Skeletal muscle tissue (tissue), 3 donors: ENCODE measurements at regions not wholly inside any gene's neighbourhood (a gene's known extent, or its start where the extent isn't known, plus 50 kb on each side); places are given as distances from the start of the nearest gene placed in this dataset.
"Not testable (repeated sequence)": the region's sequence is repeated elsewhere in the genome, so short reads cannot be mapped to it uniquely, and the experiment has no call there.

Experiments used
- H3K27ac ChIP-seq: one replicate; pipeline ENCODE4 v1.7.0; 2013; ENCODE audit warnings: mild to moderate bottlenecking, low read depth, low read length, inconsistent platforms
- H3K27me3 ChIP-seq, 3 donors: one replicate each; pipeline ENCODE4 v1.7.0; 2013; ENCODE audit warnings: low read length in 3 of 3; ENCODE audit not compliant: control insufficient read depth in 3 of 3, insufficient read depth in 3 of 3
- H3K36me3 ChIP-seq, 3 donors: one replicate each; pipeline ENCODE4 v1.7.0; 2013; ENCODE audit warnings: low read length in 3 of 3; ENCODE audit not compliant: control insufficient read depth in 3 of 3, insufficient read depth in 3 of 3
- H3K4me1 ChIP-seq, 3 donors: one replicate each; pipeline ENCODE4 v1.7.0; 2013; ENCODE audit warnings: low read length in 3 of 3, mild to moderate bottlenecking in 3 of 3; ENCODE audit not compliant: control insufficient read depth in 3 of 3, insufficient read depth in 3 of 3
- H3K4me3 ChIP-seq, 3 donors: one replicate each; pipeline ENCODE4 v1.7.0; 2013; ENCODE audit warnings: low read length in 3 of 3
- H3K9ac ChIP-seq, 3 donors: one replicate each; pipeline ENCODE4 v1.7.0; 2013; ENCODE audit warnings: low read length in 3 of 3, mild to moderate bottlenecking in 3 of 3, moderate library complexity in 2 of 3, low read depth in 1 of 3
- H3K9me3 ChIP-seq, 3 donors: one replicate each; pipeline ENCODE4 v1.7.0; 2013; ENCODE audit warnings: low read length in 3 of 3; ENCODE audit not compliant: control insufficient read depth in 3 of 3
- donor health status: Osteomylitis.

- H3K27me3 ChIP-seq: peaks cover 0 to 4% (median 0%) of the 10 kb centered on the region in 3 donors
- no peak overlapping the region for H3K4me3 ChIP-seq
- H3K36me3 ChIP-seq: no peaks in the 10 kb centered on the region
- H3K9me3 ChIP-seq: no peaks in the 10 kb centered on the region
- no peak overlapping the region for H3K27ac ChIP-seq
- H3K9ac ChIP-seq: no peak overlapping the region
- no peaks in the 10 kb centered on the region for H3K4me1 ChIP-seq
Observed at GRCh38 chr11:36746886-36747710, 149.1 kb upstream of the RAG2 start.

GRCh38 chr11:36744375-36745168 lies 146.5 kb upstream of the RAG2 start:
- no peaks in the 10 kb centered on the region for H3K9me3 ChIP-seq
- H3K36me3 ChIP-seq: no peaks in the 10 kb centered on the region
- H3K4me1 ChIP-seq: no peaks in the 10 kb centered on the region
- H3K27ac ChIP-seq: no peak overlapping the region
- H3K27me3 ChIP-seq: peaks cover 0 to 4% (median 0%) of the 10 kb centered on the region in 3 donors
- no peak overlapping the region for H3K4me3 ChIP-seq
- no peak overlapping the region for H3K9ac ChIP-seq

DNA sequence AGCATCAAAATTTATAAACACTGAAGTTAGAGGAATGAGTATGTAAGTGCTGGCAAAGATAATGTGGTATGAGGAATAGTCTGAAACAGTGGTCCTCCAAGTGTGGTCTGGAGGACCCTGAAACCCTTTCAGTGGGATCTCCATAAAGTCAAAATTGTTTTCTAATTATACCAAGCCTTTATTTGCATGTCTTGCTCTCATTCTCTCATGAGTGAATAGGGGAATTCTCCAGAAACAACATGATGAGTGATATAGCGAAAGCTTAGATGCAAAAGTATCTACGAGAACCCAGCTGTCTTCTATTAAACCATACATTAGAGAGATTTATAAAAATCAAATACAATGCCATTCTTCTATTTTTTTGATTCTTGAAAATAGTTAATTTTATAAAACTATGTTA lies 145.0 kb upstream of the RAG2 start:
- no peak overlapping the region for H3K27ac ChIP-seq
- no peaks in the 10 kb centered on the region for H3K4me1 ChIP-seq
- H3K9me3 ChIP-seq: no peaks in the 10 kb centered on the region
- H3K4me3 ChIP-seq: no peak overlapping the region
- H3K27me3 ChIP-seq: peaks cover 0 to 1% (median 0%) of the 10 kb centered on the region in 3 donors
- H3K9ac ChIP-seq: no peak overlapping the region
- H3K36me3 ChIP-seq: no peaks in the 10 kb centered on the region

DNA sequence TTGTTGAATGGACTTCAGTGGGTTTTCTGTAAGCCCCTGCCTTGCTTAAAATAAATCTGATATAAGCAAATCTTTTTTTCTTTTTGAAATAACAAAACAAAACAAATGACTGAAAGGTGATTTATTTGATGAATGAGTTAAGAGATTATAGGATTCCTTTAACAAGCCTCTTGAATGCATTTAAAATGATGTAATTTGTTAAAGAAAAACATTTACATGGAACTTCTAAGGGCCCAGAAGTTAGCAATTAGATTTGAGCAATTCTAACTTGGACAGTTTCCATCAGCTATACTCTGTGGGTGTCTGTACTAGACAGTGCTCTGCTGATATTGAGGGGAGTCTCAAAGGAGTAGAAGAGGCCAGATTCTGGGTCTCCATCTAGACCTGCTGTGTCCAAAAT lies 143.5 kb upstream of the RAG2 start:
- Histone ChIP-seq H3K36me3 (no peaks in the 10 kb centered on the region), H3K27me3 (no peaks in the 10 kb centered on the region), H3K4me1 (no peaks in the 10 kb centered on the region), H3K9ac (no peak overlapping the region), H3K9me3 (no peaks in the 10 kb centered on the region), H3K4me3 (no peak overlapping the region), H3K27ac (no peak overlapping the region)

- H3K9me3 ChIP-seq: no peaks in the 10 kb centered on the region
- H3K27me3 ChIP-seq: no peaks in the 10 kb centered on the region
- H3K9ac ChIP-seq: no peak overlapping the region
- H3K4me1 ChIP-seq: no peaks in the 10 kb centered on the region
- H3K36me3 ChIP-seq: no peaks in the 10 kb centered on the region
- no peak overlapping the region for H3K4me3 ChIP-seq
- H3K27ac ChIP-seq: no peak overlapping the region
Observed at GRCh38 chr11:36738292-36738861, 140.3 kb upstream of the RAG2 start.

- H3K4me3 ChIP-seq: no peak overlapping the region
- no peaks in the 10 kb centered on the region for H3K36me3 ChIP-seq
- H3K9me3 ChIP-seq: no peaks in the 10 kb centered on the region
- no peak overlapping the region for H3K27ac ChIP-seq
- no peaks in the 10 kb centered on the region for H3K4me1 ChIP-seq
- H3K27me3 ChIP-seq: no peaks in the 10 kb centered on the region
- no peak overlapping the region for H3K9ac ChIP-seq
Observed at GRCh38 chr11:36736103-36736502, 138.1 kb upstream of the RAG2 start.

GRCh38 chr11:36733721-36734120 lies 135.7 kb upstream of the RAG2 start:
- H3K9me3 ChIP-seq, H3K36me3 ChIP-seq, H3K9ac ChIP-seq, H3K4me3 ChIP-seq, H3K27ac ChIP-seq, H3K27me3 ChIP-seq, H3K4me1 ChIP-seq: not testable (repeated sequence)

GRCh38 chr11:36730761-36731160 lies 132.7 kb upstream of the RAG2 start:
- no peak overlapping the region for H3K9ac ChIP-seq
- no peaks in the 10 kb centered on the region for H3K27me3 ChIP-seq
- H3K36me3 ChIP-seq: no peaks in the 10 kb centered on the region
- no peaks in the 10 kb centered on the region for H3K4me1 ChIP-seq
- H3K9me3 ChIP-seq: no peaks in the 10 kb centered on the region
- H3K4me3 ChIP-seq: no peak overlapping the region
- H3K27ac ChIP-seq: no peak overlapping the region

- Histone ChIP-seq H3K4me1 (no peaks in the 10 kb centered on the region), H3K9me3 (no peaks in the 10 kb centered on the region), H3K4me3 (no peak overlapping the region), H3K9ac (no peak overlapping the region), H3K27ac (no peak overlapping the region), H3K27me3 (no peaks in the 10 kb centered on the region), H3K36me3 (no peaks in the 10 kb centered on the region)
Observed at GRCh38 chr11:36729825-36730224, 131.8 kb upstream of the RAG2 start.

- no peaks in the 10 kb centered on the region for H3K4me1 ChIP-seq
- H3K27ac ChIP-seq: no peak overlapping the region
- no peak overlapping the region for H3K4me3 ChIP-seq
- H3K27me3 ChIP-seq: no peaks in the 10 kb centered on the region
- no peaks in the 10 kb centered on the region for H3K36me3 ChIP-seq
- H3K9ac ChIP-seq: no peak overlapping the region
- no peaks in the 10 kb centered on the region for H3K9me3 ChIP-seq
Observed at GRCh38 chr11:36726420-36726819, 128.4 kb upstream of the RAG2 start.
